VCaP (cell line): ENCODE measurements at regions not wholly inside any gene's neighbourhood (a gene's known extent, or its start where the extent isn't known, plus 50 kb on each side); places are given as distances from the start of the nearest gene placed in this dataset.
A peak's percentile ranks its signal among the peaks of the same experiment; 100 is the strongest.

ENCODE experiments used
- H3K27ac ChIP-seq: fragments of 450-650 bp; 2 replicates; pipeline ENCODE4 v1.5.1; 2017
- TF ChIP-seq, protein P1 (sequence below): fragments of 450-650 bp; conservative IDR thresholded peaks from 2 replicates; pipeline ENCODE4 v1.5.1; 2017; ENCODE audit warnings: mild to moderate bottlenecking, moderate library complexity

GRCh38 chr5:123756318-123756665 lies 244.3 kb downstream of the CSNK1G3 start:
- TF ChIP-seq, protein P1, sequence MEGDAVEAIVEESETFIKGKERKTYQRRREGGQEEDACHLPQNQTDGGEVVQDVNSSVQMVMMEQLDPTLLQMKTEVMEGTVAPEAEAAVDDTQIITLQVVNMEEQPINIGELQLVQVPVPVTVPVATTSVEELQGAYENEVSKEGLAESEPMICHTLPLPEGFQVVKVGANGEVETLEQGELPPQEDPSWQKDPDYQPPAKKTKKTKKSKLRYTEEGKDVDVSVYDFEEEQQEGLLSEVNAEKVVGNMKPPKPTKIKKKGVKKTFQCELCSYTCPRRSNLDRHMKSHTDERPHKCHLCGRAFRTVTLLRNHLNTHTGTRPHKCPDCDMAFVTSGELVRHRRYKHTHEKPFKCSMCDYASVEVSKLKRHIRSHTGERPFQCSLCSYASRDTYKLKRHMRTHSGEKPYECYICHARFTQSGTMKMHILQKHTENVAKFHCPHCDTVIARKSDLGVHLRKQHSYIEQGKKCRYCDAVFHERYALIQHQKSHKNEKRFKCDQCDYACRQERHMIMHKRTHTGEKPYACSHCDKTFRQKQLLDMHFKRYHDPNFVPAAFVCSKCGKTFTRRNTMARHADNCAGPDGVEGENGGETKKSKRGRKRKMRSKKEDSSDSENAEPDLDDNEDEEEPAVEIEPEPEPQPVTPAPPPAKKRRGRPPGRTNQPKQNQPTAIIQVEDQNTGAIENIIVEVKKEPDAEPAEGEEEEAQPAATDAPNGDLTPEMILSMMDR, result no peak
- H3K27ac ChIP-seq, result peak overlapping the region; percentile 49

GRCh38 chr5:123755653-123756317 lies 243.8 kb downstream of the CSNK1G3 start:
- TF ChIP-seq, protein P1, result no peak
- H3K27ac ChIP-seq, result peak overlapping the region; percentile 49

GRCh38 chr5:123754908-123755307 lies 242.9 kb downstream of the CSNK1G3 start:
- TF ChIP-seq, protein P1, result no peak
- no peak overlapping the region for H3K27ac ChIP-seq

- H3K27ac ChIP-seq, result no peak overlapping the region
- TF ChIP-seq, protein P1, result no peak
Observed at GRCh38 chr5:123753937-123754891, 242.2 kb downstream of the CSNK1G3 start.

DNA sequence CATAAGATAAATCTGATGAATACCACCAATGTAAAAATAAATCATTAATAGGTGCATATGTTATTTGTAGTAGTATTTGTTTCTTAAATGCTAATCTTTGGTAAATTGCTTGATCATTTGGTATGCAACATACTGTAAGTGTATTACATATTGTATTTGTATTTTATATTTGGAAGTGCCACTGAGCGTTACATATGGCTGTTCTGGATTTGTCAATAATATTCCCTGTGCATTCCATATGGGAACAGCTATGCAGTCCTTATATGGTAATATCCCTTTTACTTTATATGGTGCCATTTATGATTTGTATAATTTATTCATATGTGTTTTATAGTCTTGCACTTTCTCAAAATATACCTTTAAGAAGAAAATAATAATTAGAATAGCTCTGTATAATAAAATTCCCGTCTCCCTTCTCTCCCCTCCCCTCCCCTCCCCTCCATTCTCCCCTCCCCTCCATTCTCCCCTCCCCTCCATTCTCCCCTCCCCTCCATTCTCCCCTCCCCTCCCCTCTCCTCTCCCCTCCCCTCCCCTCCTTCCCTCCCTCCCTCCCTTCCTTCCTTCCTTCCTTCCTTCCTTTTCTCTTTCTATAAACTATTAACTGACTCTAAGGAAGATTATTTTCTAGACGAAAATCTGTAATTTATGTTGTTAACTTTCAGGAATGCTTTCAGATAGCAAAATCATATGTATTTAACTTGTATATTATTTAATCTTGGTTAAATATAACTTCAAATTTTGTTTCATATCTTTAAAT lies 241.4 kb downstream of the CSNK1G3 start:
- TF ChIP-seq, protein P1, result no peak
- no peak overlapping the region for H3K27ac ChIP-seq

DNA sequence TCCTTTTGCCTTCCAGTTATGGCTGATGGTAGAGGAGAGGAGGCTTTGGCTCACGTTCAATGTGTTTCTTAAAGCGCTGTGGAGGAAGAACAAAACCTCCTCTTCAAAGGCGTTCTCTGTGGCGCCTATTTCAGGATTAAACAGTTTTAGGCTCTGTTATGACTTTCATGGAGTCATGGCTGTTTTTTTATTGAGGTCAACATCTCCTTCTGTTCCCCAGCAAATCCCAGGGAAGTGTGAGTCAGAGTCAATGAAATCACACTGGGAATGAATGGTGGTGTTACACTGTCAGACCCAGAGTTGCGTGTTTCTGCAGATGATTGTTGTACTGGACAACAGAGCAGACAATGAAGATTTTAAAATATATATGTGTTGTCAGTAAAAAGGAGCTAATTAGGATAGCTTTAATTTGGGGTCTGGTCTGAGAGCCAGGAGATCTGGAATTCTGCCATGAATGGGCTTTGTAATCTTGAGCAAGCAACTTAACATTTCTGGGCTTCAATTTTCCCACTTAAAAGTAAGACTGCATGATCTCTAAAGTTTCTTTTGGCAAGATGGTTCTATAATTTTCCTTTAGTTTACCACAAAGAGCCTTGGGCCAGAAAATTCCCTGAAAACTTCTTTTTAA lies 240.7 kb downstream of the CSNK1G3 start:
- TF ChIP-seq, protein P1, result no peak
- H3K27ac ChIP-seq, result no peak overlapping the region
